ENCODE measurements at regions not wholly inside any gene's neighbourhood (a gene's known extent, or its start where the extent isn't known, plus 50 kb on each side); places are given as distances from the start of the nearest gene placed in this dataset.
"Not testable (repeated sequence)": the region's sequence is repeated elsewhere in the genome, so short reads cannot be mapped to it uniquely, and the experiment has no call there.

- no peak for TF ChIP-seq GATA1 (IDR thresholded peaks at IDR 0.05; ENCODE audit: low read depth, low read length)
- no peak for TF ChIP-seq POLR2A (IDR thresholded peaks at IDR 0.05; ENCODE audit: low read length)
- no peak for DNase-seq
These were observed 139.0 kb upstream of the TNPO1 start for GRCh38 chr5:72677447-72677846.

- DNase-seq: not testable (repeated sequence)
These were observed 139.6 kb upstream of the TNPO1 start for GRCh38 chr5:72676831-72677230.

GRCh38 chr5:72673623-72674022 is 142.8 kb upstream of the TNPO1 start:
- no peak for DNase-seq
- TF ChIP-seq POLR2A (IDR thresholded peaks at IDR 0.05; ENCODE audit: low read length) (no peak), GATA1 (IDR thresholded peaks at IDR 0.05; ENCODE audit: low read depth, low read length) (no peak)

GRCh38 chr5:72673180-72673579 is 143.3 kb upstream of the TNPO1 start:
- TF ChIP-seq GATA1 (IDR thresholded peaks at IDR 0.05; ENCODE audit: low read depth, low read length) (no peak), POLR2A (IDR thresholded peaks at IDR 0.05; ENCODE audit: low read length) (no peak)
- no peak for DNase-seq

GRCh38 chr5:72667708-72668107 is 148.8 kb upstream of the TNPO1 start:
- no peak for DNase-seq
- TF ChIP-seq GATA1 (IDR thresholded peaks at IDR 0.05; ENCODE audit: low read depth, low read length) (no peak), POLR2A (IDR thresholded peaks at IDR 0.05; ENCODE audit: low read length) (no peak)

GRCh38 chr5:72662936-72663335 is 153.5 kb upstream of the TNPO1 start:
- no peak for DNase-seq
- TF ChIP-seq GATA1 (IDR thresholded peaks at IDR 0.05; ENCODE audit: low read depth, low read length) (no peak), POLR2A (IDR thresholded peaks at IDR 0.05; ENCODE audit: low read length) (no peak)

- no peak for DNase-seq
- no peak for TF ChIP-seq POLR2A (IDR thresholded peaks at IDR 0.05; ENCODE audit: low read length)
- no peak for TF ChIP-seq GATA1 (IDR thresholded peaks at IDR 0.05; ENCODE audit: low read depth, low read length)
These were observed 154.2 kb upstream of the TNPO1 start for GRCh38 chr5:72662305-72662704.

GRCh38 chr5:72661405-72661804 is 154.2 kb upstream of the ZNF366 start:
- DNase-seq: no peak
- TF ChIP-seq POLR2A (IDR thresholded peaks at IDR 0.05; ENCODE audit: low read length) (no peak), GATA1 (IDR thresholded peaks at IDR 0.05; ENCODE audit: low read depth, low read length) (no peak)

GRCh38 chr5:72659726-72660125 is 152.5 kb upstream of the ZNF366 start:
- TF ChIP-seq GATA1 (IDR thresholded peaks at IDR 0.05; ENCODE audit: low read depth, low read length): no peak
- no peak for TF ChIP-seq POLR2A (IDR thresholded peaks at IDR 0.05; ENCODE audit: low read length)
- DNase-seq: no peak

- TF ChIP-seq GATA1 (IDR thresholded peaks at IDR 0.05; ENCODE audit: low read depth, low read length) (no peak), POLR2A (IDR thresholded peaks at IDR 0.05; ENCODE audit: low read length) (no peak)
- no peak for DNase-seq
These were observed 151.7 kb upstream of the ZNF366 start for GRCh38 chr5:72658761-72659540.

- DNase-seq: no peak
- TF ChIP-seq GATA1 (IDR thresholded peaks at IDR 0.05; ENCODE audit: low read depth, low read length) (no peak), POLR2A (IDR thresholded peaks at IDR 0.05; ENCODE audit: low read length) (no peak)
These were observed 151.0 kb upstream of the ZNF366 start for GRCh38 chr5:72658161-72658560.

- TF ChIP-seq GATA1 (IDR thresholded peaks at IDR 0.05; ENCODE audit: low read depth, low read length) (no peak), POLR2A (IDR thresholded peaks at IDR 0.05; ENCODE audit: low read length) (no peak)
These were observed 149.7 kb upstream of the ZNF366 start for GRCh38 chr5:72656756-72657513.

GRCh38 chr5:72656331-72656730 is 149.1 kb upstream of the ZNF366 start:
- DNase-seq: no peak
- TF ChIP-seq GATA1 (IDR thresholded peaks at IDR 0.05; ENCODE audit: low read depth, low read length) (no peak), POLR2A (IDR thresholded peaks at IDR 0.05; ENCODE audit: low read length) (no peak)

More at GRCh38 chr5:72656756-72657513, 149.7 kb upstream of the ZNF366 start:
- DNase-seq: no peak

- DNase-seq: no peak
These were observed 147.0 kb upstream of the ZNF366 start for GRCh38 chr5:72654231-72654630.

GRCh38 chr5:72653586-72653985 is 146.4 kb upstream of the ZNF366 start:
- DNase-seq: no peak
- TF ChIP-seq POLR2A (IDR thresholded peaks at IDR 0.05; ENCODE audit: low read length) (no peak), GATA1 (IDR thresholded peaks at IDR 0.05; ENCODE audit: low read depth, low read length) (no peak)

More at GRCh38 chr5:72654231-72654630, 147.0 kb upstream of the ZNF366 start:
- no peak for TF ChIP-seq POLR2A (IDR thresholded peaks at IDR 0.05; ENCODE audit: low read length)
- no peak for TF ChIP-seq GATA1 (IDR thresholded peaks at IDR 0.05; ENCODE audit: low read depth, low read length)
